ENCODE measurements at regions not wholly inside any gene's neighbourhood (a gene's known extent, or its start where the extent isn't known, plus 50 kb on each side); places are given as distances from the start of the nearest gene placed in this dataset.

DNA sequence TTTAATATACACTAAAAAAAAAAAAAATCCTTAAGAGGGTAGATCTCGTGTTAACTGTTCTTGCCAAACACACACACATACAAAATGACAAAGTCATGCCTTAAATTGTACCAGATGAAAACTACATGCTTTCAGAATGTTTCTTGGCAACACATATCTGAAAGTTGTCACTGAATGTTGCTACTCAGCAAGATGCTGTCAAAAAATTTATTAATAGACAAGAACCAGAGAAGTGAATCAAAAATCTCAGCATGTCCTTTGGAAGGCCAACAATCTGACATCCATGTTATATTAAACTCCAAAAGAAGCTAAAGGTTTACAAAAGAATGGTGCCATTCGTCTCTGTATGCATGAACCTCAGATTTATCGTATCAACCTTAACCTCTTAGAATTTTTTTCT is 1746.2 kb upstream of the PRR20A start:
- no peak for DNase-seq
- Histone ChIP-seq H3K4me3 (no peak overlapping the region), H3K4me1 (no peaks in the 10 kb centered on the region), H3K27me3 (no peaks in the 10 kb centered on the region), H3K9me3 (peaks cover 0 to 23% (median 6%) of the 10 kb centered on the region in 12 donors), H3K36me3 (no peaks in the 10 kb centered on the region), H3K27ac (no peak overlapping the region)
- 72 to 83% (median 80%) methylated on average over 3 of the region's 3 CpGs for WGBS, 4 donors
- ATAC-seq: no peak
- intact Hi-C loops (cut with DNase I): no loop called here
- no peak for TF ChIP-seq CTCF (IDR thresholded peaks at IDR 0.05)
- TF ChIP-seq POLR2A (IDR thresholded peaks at IDR 0.05): no peak

GRCh38 chr13:55402870-55403269 is 1737.8 kb upstream of the PRR20A start:
- DNase-seq (no peak), ATAC-seq (no peak)
- H3K9me3 ChIP-seq: no peaks in the 10 kb centered on the region
- H3K27ac ChIP-seq: no peak overlapping the region
- H3K36me3 ChIP-seq: no peaks in the 10 kb centered on the region
- 76 to 85% (median 83%) methylated on average over 1 of the region's 1 CpG for WGBS, 4 donors
- no peaks in the 10 kb centered on the region for H3K4me1 ChIP-seq
- no peak overlapping the region for H3K4me3 ChIP-seq
- intact Hi-C loops (cut with DNase I): no loop called here
- TF ChIP-seq POLR2A (IDR thresholded peaks at IDR 0.05) (no peak), CTCF (IDR thresholded peaks at IDR 0.05) (no peak)
- H3K27me3 ChIP-seq: no peaks in the 10 kb centered on the region

DNA sequence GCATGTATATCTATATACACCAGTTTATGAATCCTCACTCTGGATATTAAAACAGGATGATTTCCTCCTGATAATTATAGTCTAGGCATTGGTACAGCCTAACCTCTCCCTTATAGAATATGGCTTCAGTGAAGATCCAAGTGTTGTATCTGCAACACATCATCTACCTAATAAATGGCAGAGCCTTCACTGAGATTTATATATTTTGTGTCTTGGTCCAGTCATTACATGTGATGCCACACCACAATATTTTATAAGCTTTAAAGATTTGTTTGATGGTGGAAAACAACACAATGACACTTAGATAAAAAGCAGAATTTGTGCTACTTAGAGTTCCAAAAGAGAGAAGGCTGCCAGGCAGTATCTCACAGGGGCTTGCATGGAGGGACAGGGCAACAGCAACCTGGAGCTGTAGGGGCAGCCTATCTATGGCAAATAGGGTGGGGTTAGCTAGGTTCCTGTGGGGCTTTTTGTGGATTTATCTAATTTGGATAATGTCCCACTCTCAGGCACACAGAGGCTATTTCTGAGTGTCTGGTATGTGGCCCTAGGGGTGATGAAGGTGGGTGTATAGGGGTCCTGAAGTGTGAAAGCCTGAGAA is 1736.7 kb upstream of the PRR20A start:
- Histone ChIP-seq H3K4me1 (no peaks in the 10 kb centered on the region), H3K36me3 (no peaks in the 10 kb centered on the region), H3K27ac (no peak overlapping the region), H3K9me3 (no peaks in the 10 kb centered on the region), H3K27me3 (no peaks in the 10 kb centered on the region), H3K4me3 (no peak overlapping the region)
- DNase-seq (no peak), ATAC-seq (no peak)
- TF ChIP-seq POLR2A (IDR thresholded peaks at IDR 0.05) (no peak), CTCF (IDR thresholded peaks at IDR 0.05) (no peak)
- intact Hi-C loops (cut with DNase I): no loop called here

GRCh38 chr13:55410398-55411330 is 1730.1 kb upstream of the PRR20A start:
- ATAC-seq (no peak), DNase-seq (peak in 1 of 5 donors; percentile 11)
- Histone ChIP-seq H3K36me3 (no peaks in the 10 kb centered on the region), H3K9me3 (no peaks in the 10 kb centered on the region), H3K27ac (no peak overlapping the region), H3K27me3 (no peaks in the 10 kb centered on the region), H3K4me1 (no peaks in the 10 kb centered on the region), H3K4me3 (no peak overlapping the region)
- intact Hi-C loops (cut with DNase I): no loop called here
- TF ChIP-seq POLR2A (IDR thresholded peaks at IDR 0.05): no peak
- TF ChIP-seq CTCF (IDR thresholded peaks at IDR 0.05): no peak
- 43 to 56% (median 49%) methylated on average over 8 of the region's 8 CpGs for WGBS, 4 donors

All from heart left ventricle (tissue), 16 donors.